Gastrocnemius medialis (tissue), 4 donors: ENCODE measurements at regions not wholly inside any gene's neighbourhood (a gene's known extent, or its start where the extent isn't known, plus 50 kb on each side); places are given as distances from the start of the nearest gene placed in this dataset.

Experiments used
- ATAC-seq, 2 donors: fragments of 150-250 bp; one replicate each; pipeline ENCODE4 v1.9.1; 2016
- DNase-seq, 2 donors: peaks; one replicate each; pipeline ENCODE4 v3.0.0-alpha.2; 2019
- H3K27ac ChIP-seq, 4 donors: fragments of 200-600 bp; sonication (generic); 1 replicate in 1 of 4; 2 replicates in 3 of 4; pipeline ENCODE4 v1.5.1; 2016 to 2018; ENCODE audit warnings: mild to moderate bottlenecking in 2 of 4, moderate library complexity in 1 of 4
- H3K27me3 ChIP-seq, 3 donors: fragments of 200-600 bp; sonication (generic) in 2 of 3; 1 replicate in 1 of 3; 2 replicates in 2 of 3; pipeline versions ENCODE4 v1.5.1 to v1.6.0; 2016 to 2019; ENCODE audit warnings: mild to moderate bottlenecking in 1 of 3, moderate library complexity in 1 of 3
- H3K36me3 ChIP-seq, 2 donors: fragments of 200-600 bp; sonication (generic) in 1 of 2; one replicate each; pipeline ENCODE4 v1.5.1; 2017 to 2018
- H3K4me1 ChIP-seq, 2 donors: fragments of 200-600 bp; sonication (generic) in 1 of 2; one replicate each; pipeline ENCODE4 v1.5.1; 2016 to 2017; ENCODE audit warnings: mild to moderate bottlenecking in 2 of 2
- H3K4me3 ChIP-seq, 4 donors: fragments of 200-600 bp; sonication (generic) in 3 of 4; 1 replicate in 1 of 4; 2 replicates in 3 of 4; pipeline ENCODE4 v1.5.1; 2016 to 2019; ENCODE audit warnings: mild to moderate bottlenecking in 2 of 4
- H3K9me3 ChIP-seq, 3 donors: fragments of 200-600 bp; sonication (generic) in 2 of 3; 1 replicate in 1 of 3; 2 replicates in 2 of 3; pipeline ENCODE4 v1.5.1; 2016 to 2019
- CTCF ChIP-seq, 5 experiments: fragments of 450-650 bp in 3 of 5; fragments of 200-600 bp in 2 of 5; sonication (generic) in 2 of 5; IDR thresholded peaks in 4 of 5; conservative IDR thresholded peaks in 1 of 5; 1 replicate in 4 of 5; 2 replicates in 1 of 5; pipeline ENCODE4 v1.5.1; 2016 to 2019; ENCODE audit warnings: antibody characterized with exemption in 5 of 5, mild to moderate bottlenecking in 3 of 5, moderate library complexity in 3 of 5
- POLR2A ChIP-seq, 2 donors: fragments of 450-650 bp; IDR thresholded peaks; one replicate each; pipeline ENCODE4 v1.6.1; 2017; ENCODE audit warnings: antibody characterized with exemption in 2 of 2, mild to moderate bottlenecking in 2 of 2, moderate library complexity in 2 of 2
- in situ Hi-C, 4 donors: fragments of 200-750 bp; cut with MboI; loops; one replicate each; pipeline versions ENCODE4 v1.15.0 to v1.8.0; 2017; ENCODE audit warnings: low sequenced_read_pairs in 4 of 4
- intact Hi-C: fragments of 100-400 bp; cut with DNase I; formaldehyde crosslinking; loops from one replicate; pipeline ENCODE4 v1.15.1; 2023; ENCODE audit warnings: low total_unique reads

- intact Hi-C loops: no loop called here
- in situ Hi-C loops: no loop called here
- no peaks in the 10 kb centered on the region for H3K4me1 ChIP-seq
- no peak overlapping the region for H3K27ac ChIP-seq
- TF ChIP-seq CTCF (IDR thresholded peaks at IDR 0.05 in 4 of 5, conservative IDR thresholded peaks at IDR 0.05 in 1 of 5) (no peak), POLR2A (IDR thresholded peaks at IDR 0.05) (no peak)
- no peak for DNase-seq
- H3K9me3 ChIP-seq: no peaks in the 10 kb centered on the region
- ATAC-seq: no peak
- H3K27me3 ChIP-seq: peaks cover 0 to 5% (median 0%) of the 10 kb centered on the region in 3 donors
- H3K4me3 ChIP-seq: no peak overlapping the region
- no peaks in the 10 kb centered on the region for H3K36me3 ChIP-seq
Observed at GRCh38 chr6:168834042-168834587, 393.1 kb downstream of the SMOC2 start.

GRCh38 chr6:168828800-168829199, 387.8 kb downstream of the SMOC2 start:
- intact Hi-C loops (no loop called here), in situ Hi-C loops (no loop called here)
- Histone ChIP-seq H3K4me3 (no peak overlapping the region), H3K9me3 (no peaks in the 10 kb centered on the region), H3K36me3 (no peaks in the 10 kb centered on the region), H3K4me1 (no peaks in the 10 kb centered on the region), H3K27me3 (peaks cover 0 to 5% (median 0%) of the 10 kb centered on the region in 3 donors), H3K27ac (no peak overlapping the region)
- DNase-seq (no peak), ATAC-seq (no peak)
- TF ChIP-seq CTCF (IDR thresholded peaks at IDR 0.05 in 4 of 5, conservative IDR thresholded peaks at IDR 0.05 in 1 of 5) (no peak), POLR2A (IDR thresholded peaks at IDR 0.05) (no peak)

- H3K27ac ChIP-seq: no peak overlapping the region
- TF ChIP-seq CTCF (IDR thresholded peaks at IDR 0.05 in 4 of 5, conservative IDR thresholded peaks at IDR 0.05 in 1 of 5) (no peak), POLR2A (IDR thresholded peaks at IDR 0.05) (no peak)
- no peak overlapping the region for H3K4me3 ChIP-seq
- intact Hi-C loops: no loop called here
- peaks cover 0 to 5% (median 0%) of the 10 kb centered on the region in 3 donors for H3K27me3 ChIP-seq
- DNase-seq (no peak), ATAC-seq (no peak)
- H3K36me3 ChIP-seq: no peaks in the 10 kb centered on the region
- no peaks in the 10 kb centered on the region for H3K9me3 ChIP-seq
- H3K4me1 ChIP-seq: no peaks in the 10 kb centered on the region
- in situ Hi-C loops: no loop called here
Observed at GRCh38 chr6:168828035-168828434, 387.1 kb downstream of the SMOC2 start.

GRCh38 chr6:168827586-168827871, 386.5 kb downstream of the SMOC2 start:
- TF ChIP-seq POLR2A (IDR thresholded peaks at IDR 0.05) (no peak), CTCF (IDR thresholded peaks at IDR 0.05 in 4 of 5, conservative IDR thresholded peaks at IDR 0.05 in 1 of 5) (no peak)
- in situ Hi-C loops: no loop called here
- H3K27me3 ChIP-seq: peaks cover 0 to 5% (median 0%) of the 10 kb centered on the region in 3 donors
- H3K27ac ChIP-seq: no peak overlapping the region
- ATAC-seq (no peak), DNase-seq (no peak)
- no peak overlapping the region for H3K4me3 ChIP-seq
- H3K9me3 ChIP-seq: no peaks in the 10 kb centered on the region
- intact Hi-C loops: no loop called here
- H3K36me3 ChIP-seq: no peaks in the 10 kb centered on the region
- no peaks in the 10 kb centered on the region for H3K4me1 ChIP-seq
